Keratinocyte (primary cell): ENCODE measurements at regions not wholly inside any gene's neighbourhood (a gene's known extent, or its start where the extent isn't known, plus 50 kb on each side); places are given as distances from the start of the nearest gene placed in this dataset.

Experiments used
- DNase-seq: peaks from one replicate; pipeline ENCODE4 v3.0.0-alpha.2; 2011; ENCODE audit warnings: low read depth, missing footprints, low spot score
- FAIRE-seq: peaks from 2 replicates; lab custom pipeline; 2011; peaks lifted over from hg19 to GRCh38; lab: Jason Lieb, UNC
- H2AFZ ChIP-seq: 2 replicates; pipeline ENCODE4 v1.6.0; 2012; ENCODE audit warnings: low read length, control low read depth, inconsistent platforms; ENCODE audit not compliant: control insufficient read depth
- H3K27ac ChIP-seq: 2 replicates; pipeline ENCODE4 v1.5.1; 2011; ENCODE audit warnings: low read length; ENCODE audit not compliant: control insufficient read depth, insufficient read depth
- H3K27me3 ChIP-seq: 3 replicates; pipeline ENCODE4 v1.6.0; 2011; ENCODE audit warnings: low read length; ENCODE audit not compliant: control insufficient read depth, insufficient read depth; ENCODE audit errors: extremely low read depth
- H3K36me3 ChIP-seq, 2 experiments: 2 replicates in 1 of 2; 3 replicates in 1 of 2; pipeline ENCODE4 v1.5.1; 2011; ENCODE audit warnings: low read length in 2 of 2, mild to moderate bottlenecking in 1 of 2; ENCODE audit not compliant: control insufficient read depth in 2 of 2, insufficient read depth in 2 of 2; ENCODE audit errors: extremely low read depth in 1 of 2
- H3K4me1 ChIP-seq: 3 replicates; pipeline ENCODE4 v1.5.1; 2011; ENCODE audit warnings: low read length; ENCODE audit not compliant: control insufficient read depth, insufficient read depth; ENCODE audit errors: extremely low read depth
- H3K4me2 ChIP-seq: 3 replicates; pipeline ENCODE4 v1.6.0; 2011; ENCODE audit warnings: low read depth, low read length; ENCODE audit not compliant: control insufficient read depth, insufficient read depth; ENCODE audit errors: extremely low read depth
- H3K4me3 ChIP-seq, 3 experiments: fragments of 200-600 bp in 1 of 3; sonication (generic) in 1 of 3; 2 replicates in 2 of 3; 3 replicates in 1 of 3; pipeline ENCODE4 v1.5.1; 2011 to 2016; ENCODE audit warnings: low read length in 3 of 3, mild to moderate bottlenecking in 3 of 3, control low read depth in 2 of 3, inconsistent platforms in 1 of 3, low read depth in 1 of 3, mixed read lengths in 1 of 3, mixed run types in 1 of 3, moderate library complexity in 1 of 3; ENCODE audit not compliant: control insufficient read depth in 2 of 3, insufficient read depth in 2 of 3; ENCODE audit errors: extremely low read depth in 1 of 3
- H3K79me2 ChIP-seq: 2 replicates; pipeline ENCODE4 v1.6.0; 2012; ENCODE audit warnings: low read length; ENCODE audit not compliant: control insufficient read depth, insufficient read depth
- H3K9ac ChIP-seq: 3 replicates; pipeline ENCODE4 v1.6.0; 2011; ENCODE audit warnings: low read length; ENCODE audit not compliant: control insufficient read depth, insufficient read depth; ENCODE audit errors: extremely low read depth
- H3K9me1 ChIP-seq: 3 replicates; pipeline ENCODE4 v1.6.0; 2011; ENCODE audit warnings: low read length; ENCODE audit not compliant: control insufficient read depth, insufficient read depth; ENCODE audit errors: extremely low read depth
- H3K9me3 ChIP-seq: 2 replicates; pipeline ENCODE4 v1.5.1; 2012; ENCODE audit warnings: low read depth, low read length; ENCODE audit not compliant: control insufficient read depth
- H4K20me1 ChIP-seq: 3 replicates; pipeline ENCODE4 v1.6.0; 2011; ENCODE audit warnings: low read length; ENCODE audit not compliant: control insufficient read depth, insufficient read depth; ENCODE audit errors: extremely low read depth
- EZH2 ChIP-seq: IDR thresholded peaks from one replicate; pipeline ENCODE4 v1.6.1; 2012; ENCODE audit warnings: inconsistent platforms, mild to moderate bottlenecking, low read length, moderate library complexity
- dilution Hi-C: fragments of 300-500 bp; cut with MboI; formaldehyde crosslinking; loops from one replicate; pipeline ENCODE4 v1.7.0; 2020; ENCODE audit warnings: low sequenced_read_pairs; ENCODE audit not compliant: extremely low pct_ligation_motif_present
- TF ChIP-seq, protein P1 (sequence below), 3 experiments: IDR thresholded peaks in 1 of 3; conservative IDR thresholded peaks in 1 of 3; optimal IDR thresholded peaks in 1 of 3; 2 replicates in 2 of 3; 3 replicates in 1 of 3; pipeline versions ENCODE3 to v1.5.1; 2011; ENCODE audit warnings: low read length in 3 of 3, mild to moderate bottlenecking in 3 of 3, moderate library complexity in 2 of 3, control low read depth in 1 of 3, inconsistent platforms in 1 of 3; ENCODE audit not compliant: insufficient read depth in 2 of 3; ENCODE audit errors: extremely low read depth in 1 of 3

DNA sequence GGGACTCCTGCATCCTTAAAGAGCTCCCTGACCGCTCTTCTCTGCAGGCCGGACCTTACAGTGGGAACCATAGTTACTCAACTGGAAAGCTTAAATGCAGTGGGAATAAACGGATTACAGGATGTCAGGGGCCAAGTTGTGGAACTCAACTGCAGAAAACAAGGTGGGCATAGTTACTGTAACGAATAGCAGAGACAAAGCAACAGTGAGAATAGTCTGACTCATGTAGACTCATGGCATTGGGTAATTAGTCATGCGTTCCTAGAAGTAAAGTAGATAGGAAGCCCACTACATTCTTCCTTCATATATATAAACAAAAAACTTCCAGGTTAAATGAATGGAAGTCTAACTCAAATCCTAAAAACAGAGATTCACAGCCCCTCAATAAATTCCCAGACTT, 95.5 kb upstream of the CHRNA7 start:
- Histone ChIP-seq H3K9me1 (no peaks in the 10 kb centered on the region), H2AFZ (no peak overlapping the region), H3K27me3 (no peaks in the 10 kb centered on the region), H3K79me2 (no peaks in the 10 kb centered on the region), H3K9me3 (no peaks in the 10 kb centered on the region), H3K27ac (no peak overlapping the region), H4K20me1 (no peaks in the 10 kb centered on the region), H3K4me3 (no peak overlapping the region), H3K4me2 (no peak overlapping the region), H3K4me1 (no peaks in the 10 kb centered on the region), H3K36me3 (no peaks in the 10 kb centered on the region), H3K9ac (no peak overlapping the region)
- TF ChIP-seq, protein P1, sequence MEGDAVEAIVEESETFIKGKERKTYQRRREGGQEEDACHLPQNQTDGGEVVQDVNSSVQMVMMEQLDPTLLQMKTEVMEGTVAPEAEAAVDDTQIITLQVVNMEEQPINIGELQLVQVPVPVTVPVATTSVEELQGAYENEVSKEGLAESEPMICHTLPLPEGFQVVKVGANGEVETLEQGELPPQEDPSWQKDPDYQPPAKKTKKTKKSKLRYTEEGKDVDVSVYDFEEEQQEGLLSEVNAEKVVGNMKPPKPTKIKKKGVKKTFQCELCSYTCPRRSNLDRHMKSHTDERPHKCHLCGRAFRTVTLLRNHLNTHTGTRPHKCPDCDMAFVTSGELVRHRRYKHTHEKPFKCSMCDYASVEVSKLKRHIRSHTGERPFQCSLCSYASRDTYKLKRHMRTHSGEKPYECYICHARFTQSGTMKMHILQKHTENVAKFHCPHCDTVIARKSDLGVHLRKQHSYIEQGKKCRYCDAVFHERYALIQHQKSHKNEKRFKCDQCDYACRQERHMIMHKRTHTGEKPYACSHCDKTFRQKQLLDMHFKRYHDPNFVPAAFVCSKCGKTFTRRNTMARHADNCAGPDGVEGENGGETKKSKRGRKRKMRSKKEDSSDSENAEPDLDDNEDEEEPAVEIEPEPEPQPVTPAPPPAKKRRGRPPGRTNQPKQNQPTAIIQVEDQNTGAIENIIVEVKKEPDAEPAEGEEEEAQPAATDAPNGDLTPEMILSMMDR (optimal IDR thresholded peaks at IDR 0.05 in 1 of 3, IDR thresholded peaks at IDR 0.05 in 1 of 3, conservative IDR thresholded peaks at IDR 0.05 in 1 of 3; ENCODE audit: extremely low read depth in 1 of 3, insufficient read depth in 2 of 3, low read length in 3 of 3): no peak
- TF ChIP-seq EZH2: no peak
- DNase-seq (no peak), FAIRE-seq (no peak)
- dilution Hi-C loops: no loop called here

DNA sequence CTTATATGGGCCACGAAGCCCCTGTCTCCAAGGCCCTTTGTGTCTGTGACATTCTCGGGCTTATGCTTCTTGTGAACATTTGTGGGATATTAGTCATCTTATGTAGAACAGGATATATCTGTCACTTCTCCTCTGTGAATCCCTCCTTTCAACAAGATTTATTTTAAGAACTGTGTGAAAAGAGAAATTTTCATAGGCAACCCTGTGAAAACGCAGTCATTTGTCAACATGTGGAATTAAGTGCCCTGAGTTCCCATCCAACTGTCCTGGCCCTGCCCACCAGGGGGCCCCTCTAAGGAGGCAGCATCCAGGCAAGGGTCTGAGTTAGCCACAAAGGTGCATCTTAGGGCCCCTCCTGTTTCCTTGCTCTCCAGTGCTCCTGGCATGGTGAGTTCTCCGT, 76.8 kb upstream of the CHRNA7 start:
- Histone ChIP-seq H3K79me2 (no peaks in the 10 kb centered on the region), H3K9ac (no peak overlapping the region), H3K4me3 (no peak overlapping the region), H2AFZ (no peak overlapping the region), H3K4me1 (no peaks in the 10 kb centered on the region), H3K36me3 (no peaks in the 10 kb centered on the region), H3K27me3 (no peaks in the 10 kb centered on the region), H3K9me3 (no peaks in the 10 kb centered on the region), H3K4me2 (no peak overlapping the region), H4K20me1 (no peaks in the 10 kb centered on the region), H3K9me1 (no peaks in the 10 kb centered on the region), H3K27ac (no peak overlapping the region)
- dilution Hi-C loops: no loop called here
- no peak for FAIRE-seq
- TF ChIP-seq EZH2: no peak
- TF ChIP-seq, protein P1 (optimal IDR thresholded peaks at IDR 0.05 in 1 of 3, IDR thresholded peaks at IDR 0.05 in 1 of 3, conservative IDR thresholded peaks at IDR 0.05 in 1 of 3; ENCODE audit: extremely low read depth in 1 of 3, insufficient read depth in 2 of 3, low read length in 3 of 3): no peak
- DNase-seq: no peak
